HG02870 (cell line): ENCODE measurements at regions not wholly inside any gene's neighbourhood (a gene's known extent, or its start where the extent isn't known, plus 50 kb on each side); places are given as distances from the start of the nearest gene placed in this dataset.
"Not testable (repeated sequence)": the region's sequence is repeated elsewhere in the genome, so short reads cannot be mapped to it uniquely, and the experiment has no call there.

ENCODE experiments used
- ATAC-seq: cut with Tn5 transposase; IDR thresholded peaks from one replicate; pipeline ENCODE4 v1.9.1; 2021; ENCODE audit warnings: mild to moderate bottlenecking, moderate library complexity; ENCODE audit not compliant: unreplicated experiment

DNA sequence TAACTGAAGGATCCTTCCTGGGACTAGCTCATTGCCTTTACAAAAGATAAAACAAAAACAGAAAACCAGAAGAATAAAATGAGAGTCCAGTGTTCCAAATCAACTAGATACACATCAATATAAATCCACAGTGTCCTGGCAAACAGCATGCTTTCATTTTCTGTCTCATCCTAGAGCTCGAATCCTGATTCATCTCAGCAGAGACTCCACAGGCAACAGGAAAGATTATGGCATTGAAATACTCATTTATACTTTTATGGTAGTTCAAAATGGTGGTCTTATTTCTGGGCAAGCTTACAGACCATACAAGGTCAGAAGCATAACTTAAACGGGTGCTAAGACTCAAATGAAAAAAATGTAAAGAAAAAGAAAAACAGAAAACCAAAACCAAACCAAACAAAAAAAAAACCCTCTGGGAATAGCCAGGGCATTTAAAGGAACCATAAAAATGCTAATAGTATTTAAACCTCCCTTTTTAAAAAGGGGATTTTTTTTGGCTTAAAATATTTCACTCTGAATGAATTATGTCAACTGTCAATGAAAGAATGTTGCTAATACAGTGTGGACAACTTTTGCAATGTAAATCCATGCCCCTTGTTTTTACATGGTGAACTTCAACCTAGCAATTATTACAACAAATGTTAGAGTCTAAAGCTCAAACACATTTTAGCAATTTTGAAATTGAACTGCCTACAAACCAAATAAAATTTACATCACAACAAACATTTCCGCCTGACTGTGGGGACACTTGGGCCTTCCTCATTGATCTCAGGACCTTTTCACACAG lies 57.9 kb downstream of the GPR101 start:
- ATAC-seq: no peak

DNA sequence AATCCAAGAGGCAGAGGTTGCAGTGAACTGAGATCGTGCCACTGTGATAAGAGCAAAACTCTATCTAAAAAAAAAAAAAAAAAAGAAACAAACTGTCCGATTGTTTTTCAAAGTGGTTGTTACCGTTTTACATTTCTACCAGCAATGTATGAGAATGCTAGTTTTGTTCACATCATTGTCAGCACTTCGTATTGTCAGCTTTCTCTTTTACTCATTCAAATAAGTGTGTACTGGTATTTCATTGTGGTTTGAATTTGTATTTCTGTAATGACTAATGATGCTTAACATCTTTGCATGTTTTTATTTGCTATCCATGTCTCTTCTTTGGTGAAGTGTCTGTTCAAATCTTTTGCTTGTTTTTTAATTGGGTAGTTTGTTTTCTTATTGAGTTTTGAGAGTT lies 65.8 kb downstream of the GPR101 start:
- ATAC-seq: no peak

DNA sequence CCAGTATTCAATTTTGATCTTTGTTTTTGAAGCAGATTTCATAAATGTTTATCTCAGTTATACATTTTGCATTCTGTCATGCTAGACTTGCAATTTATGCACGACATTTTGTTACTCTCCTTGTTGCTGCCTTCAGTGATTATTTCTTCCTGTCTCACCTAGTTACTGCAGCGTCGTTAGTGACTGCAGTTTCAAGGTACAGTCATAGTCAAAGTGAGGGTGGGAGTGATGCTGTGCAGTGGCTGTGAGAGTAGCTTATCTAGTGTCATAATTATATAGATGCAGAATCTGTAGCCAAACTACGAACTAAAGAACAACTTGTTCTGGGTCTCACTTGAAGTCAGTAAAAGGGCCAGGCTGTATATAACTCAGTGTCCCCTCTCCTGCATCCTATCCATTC lies 69.8 kb downstream of the GPR101 start:
- ATAC-seq: no peak

DNA sequence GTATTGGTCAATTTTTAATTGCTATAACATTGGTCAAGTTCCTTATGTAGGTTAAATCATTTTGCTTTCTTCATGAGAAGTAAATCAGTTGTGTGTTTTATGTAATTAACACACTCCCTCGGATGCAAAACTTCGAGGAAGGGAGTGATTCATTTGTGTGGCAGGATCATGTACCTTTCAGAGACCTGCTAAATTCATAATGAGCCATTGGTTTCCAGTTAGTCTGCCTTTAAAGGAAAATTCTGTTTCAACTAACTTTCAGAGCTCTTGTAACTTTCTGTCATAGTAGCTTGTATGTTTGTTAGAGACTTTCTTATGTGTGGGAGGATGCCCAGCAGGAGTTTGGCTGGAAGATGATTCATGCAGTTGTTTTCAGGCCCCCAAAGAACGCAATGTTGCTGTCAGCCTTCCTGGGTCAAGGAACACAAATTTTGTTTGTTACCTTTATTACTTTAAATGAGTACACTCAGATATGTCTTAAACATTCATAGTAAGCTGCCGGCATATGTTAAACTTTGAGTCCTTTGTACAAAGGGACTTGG lies 72.1 kb downstream of the GPR101 start:
- no peak for ATAC-seq

DNA sequence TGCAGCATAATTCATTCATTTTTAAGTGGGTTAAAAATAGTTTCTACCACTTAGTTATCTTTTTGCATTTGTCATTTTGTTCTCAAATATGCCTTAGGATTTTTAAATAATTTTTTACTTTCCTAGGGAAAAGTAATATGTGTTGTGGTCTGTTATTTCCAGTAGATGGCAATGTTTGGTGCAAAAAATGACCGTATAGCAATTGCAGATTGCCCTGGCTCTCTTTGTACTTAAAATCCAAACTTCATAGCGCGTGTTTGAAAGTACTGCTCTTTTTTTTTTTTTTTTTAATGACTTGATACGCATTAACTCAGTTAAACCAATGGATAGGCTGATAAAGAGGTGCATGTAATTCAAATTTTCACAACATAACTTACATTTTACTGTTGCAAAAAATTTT lies 74.4 kb upstream of the RBMX start:
- no peak for ATAC-seq

DNA sequence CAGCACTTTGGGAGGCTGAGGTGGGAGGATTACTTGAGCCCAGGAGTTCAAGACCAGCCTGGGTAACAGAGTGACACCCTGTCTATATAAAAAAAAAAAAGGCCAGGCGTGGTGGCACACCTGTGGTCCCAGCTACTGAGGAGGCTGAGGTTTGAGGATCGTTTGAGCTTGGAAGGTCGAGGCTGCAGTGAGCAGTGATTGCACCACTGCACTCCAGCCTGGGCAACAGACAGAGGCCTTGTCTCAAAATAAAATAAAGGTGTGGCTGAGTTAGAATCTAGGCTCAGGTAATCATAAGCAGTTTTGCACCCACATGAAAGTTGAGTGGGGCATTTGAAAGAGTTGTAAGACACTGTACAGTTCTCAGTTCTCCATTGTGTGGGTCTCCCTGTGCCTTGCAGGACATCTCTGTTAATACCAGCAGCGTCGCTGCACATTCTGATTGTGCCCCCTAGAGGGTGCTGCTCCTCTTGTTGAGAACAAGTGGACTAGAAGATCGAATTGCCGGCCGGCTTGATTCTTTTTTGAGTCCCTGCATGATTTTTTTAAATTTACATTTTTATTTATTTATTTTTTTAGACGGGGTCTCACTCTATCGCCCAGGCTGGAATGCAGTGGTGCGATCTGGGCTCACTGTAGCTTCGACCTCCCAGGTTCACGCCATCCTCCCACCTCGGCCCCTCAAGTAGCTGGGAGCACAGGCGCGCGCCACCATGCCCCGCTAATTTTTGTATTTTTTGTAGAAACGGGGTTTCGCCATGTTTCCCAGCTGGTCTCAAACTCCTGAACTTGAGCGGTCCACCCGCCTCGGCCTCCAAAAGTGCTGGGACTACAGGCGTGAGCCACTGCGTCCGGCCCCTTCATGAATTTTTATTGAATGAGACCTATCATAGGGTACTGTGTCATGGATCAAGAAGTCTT lies 73.6 kb upstream of the RBMX start:
- peak; percentile 97 for ATAC-seq

DNA sequence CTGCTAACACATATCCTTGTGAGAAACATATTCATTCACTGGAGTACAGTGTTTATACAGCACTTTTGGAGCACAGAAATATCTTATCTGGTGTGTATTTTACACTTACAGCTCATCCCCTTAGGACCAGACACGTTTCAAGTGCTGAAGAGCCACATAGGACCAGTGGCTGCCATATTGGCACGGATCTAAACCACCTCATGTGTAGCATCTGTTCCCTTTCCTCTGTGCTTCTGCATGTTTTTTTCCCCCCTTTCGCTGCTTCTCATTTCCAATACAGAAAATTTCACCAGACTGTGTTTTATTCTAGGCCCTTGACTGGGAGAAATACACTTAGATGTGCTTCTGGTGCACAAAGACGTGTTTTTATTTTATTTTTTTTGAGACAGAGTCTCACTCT lies 69.7 kb upstream of the RBMX start:
- ATAC-seq: no peak

DNA sequence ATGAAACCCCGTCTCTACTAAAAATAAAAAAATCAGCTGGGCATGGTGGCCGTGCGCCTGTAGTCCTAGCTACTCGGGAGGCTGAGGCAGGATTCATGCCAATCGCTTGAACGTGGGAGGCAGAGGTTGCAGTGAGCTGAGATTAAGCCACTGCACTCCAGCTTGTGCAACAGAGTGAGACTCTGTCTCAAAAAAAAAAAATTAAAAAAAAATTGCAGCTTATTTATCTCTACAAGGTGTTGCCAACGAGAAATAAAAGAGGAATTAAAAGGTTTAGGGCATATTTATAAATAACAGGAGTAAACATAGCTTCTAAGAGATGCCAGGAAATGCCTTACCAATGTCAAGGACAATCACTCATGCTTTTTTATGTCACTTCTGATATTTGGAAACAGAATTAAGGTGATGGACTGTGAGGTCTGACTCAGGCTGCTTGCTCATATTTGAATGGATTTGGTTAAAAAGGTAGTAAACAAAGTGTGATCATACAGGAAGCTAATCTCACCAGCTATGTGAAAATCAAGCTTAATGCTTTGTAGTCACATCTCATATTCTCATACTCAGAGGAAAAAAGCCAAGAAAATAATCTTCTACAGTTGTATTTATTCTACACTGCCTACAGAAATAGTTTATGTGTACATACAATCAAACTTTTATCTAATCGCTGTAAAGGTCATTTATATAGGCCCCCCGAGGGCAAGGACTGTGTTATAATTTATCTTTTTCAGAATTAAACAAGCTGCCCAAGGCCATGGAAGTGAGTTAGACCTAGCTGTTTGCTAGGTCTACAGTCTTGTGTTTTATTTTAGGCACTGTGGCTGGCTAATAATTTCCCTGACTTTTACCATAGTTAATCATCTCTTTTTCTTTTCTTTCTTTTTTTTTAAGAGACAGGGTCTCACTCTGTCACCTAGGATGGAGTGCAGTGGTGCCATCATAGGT lies 61.1 kb upstream of the RBMX start:
- no peak for ATAC-seq

DNA sequence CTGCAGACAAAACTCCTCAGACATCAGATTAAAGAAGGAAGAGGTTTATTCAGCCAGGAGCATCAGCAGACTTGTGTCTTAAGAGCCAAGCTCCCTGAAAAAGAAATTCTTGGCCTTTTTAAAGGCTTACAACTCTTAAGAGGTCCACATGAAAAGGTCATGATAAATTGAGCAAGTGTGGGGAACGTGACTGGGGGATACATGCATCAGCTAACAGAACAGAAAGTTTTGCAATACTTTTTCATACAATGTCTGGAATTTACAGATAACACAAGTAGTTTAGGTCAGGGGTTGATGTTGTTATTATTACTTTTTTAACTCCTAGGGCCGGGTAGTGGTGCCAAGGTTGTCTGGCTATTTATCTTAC lies 55.6 kb upstream of the RBMX start:
- no peak for ATAC-seq

DNA sequence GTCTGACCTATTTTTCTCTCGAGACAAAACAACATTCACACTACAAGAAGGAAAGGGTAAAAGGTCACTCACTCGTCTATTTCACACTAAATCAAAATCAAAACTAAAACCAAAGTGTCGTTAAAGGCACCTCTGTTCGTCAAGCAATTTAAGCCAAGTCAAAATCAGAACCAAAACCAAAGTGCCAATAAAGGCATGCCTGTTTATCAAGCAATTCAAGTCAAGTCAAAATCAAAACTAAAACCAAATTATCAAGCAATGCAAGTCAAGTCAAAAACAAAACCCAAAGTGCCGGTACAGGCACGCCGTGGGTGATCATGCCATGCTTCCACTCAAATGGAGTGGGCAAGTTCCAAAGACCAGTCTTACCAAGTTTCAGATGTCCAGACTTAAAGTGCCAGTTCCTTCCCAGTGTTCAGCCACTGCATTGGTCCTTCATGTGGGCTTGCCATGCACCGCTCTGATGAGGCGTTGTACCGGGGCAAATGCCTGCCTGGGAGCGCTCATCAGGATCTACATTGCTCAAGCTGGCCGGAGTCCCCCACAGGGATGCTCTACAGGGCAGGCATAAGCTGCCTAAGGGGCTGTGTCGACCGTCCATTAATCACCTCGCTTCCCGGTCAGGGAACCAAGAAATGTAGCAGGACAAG lies 55.1 kb upstream of the RBMX start:
- ATAC-seq: not testable (repeated sequence)

DNA sequence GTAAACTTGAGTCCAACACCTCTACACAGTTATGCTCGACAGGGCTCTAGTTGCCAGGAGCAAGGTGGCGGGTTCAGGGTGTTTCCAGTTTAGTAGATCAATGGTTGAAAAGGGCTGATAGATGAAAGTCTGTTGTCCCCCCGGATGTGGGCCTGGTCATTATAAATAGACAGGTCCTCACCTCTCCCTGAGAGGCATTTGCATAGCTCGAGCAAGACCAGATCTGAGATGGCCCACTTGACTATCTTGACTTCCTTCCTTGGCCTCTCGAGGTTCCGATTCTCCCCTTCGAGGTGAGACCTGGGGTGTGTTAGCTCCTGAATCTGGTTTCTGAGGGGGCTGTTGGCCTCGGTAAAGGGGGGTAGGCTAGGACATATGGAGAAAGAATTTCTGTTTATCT lies 54.1 kb upstream of the RBMX start:
- ATAC-seq: not testable (repeated sequence)

DNA sequence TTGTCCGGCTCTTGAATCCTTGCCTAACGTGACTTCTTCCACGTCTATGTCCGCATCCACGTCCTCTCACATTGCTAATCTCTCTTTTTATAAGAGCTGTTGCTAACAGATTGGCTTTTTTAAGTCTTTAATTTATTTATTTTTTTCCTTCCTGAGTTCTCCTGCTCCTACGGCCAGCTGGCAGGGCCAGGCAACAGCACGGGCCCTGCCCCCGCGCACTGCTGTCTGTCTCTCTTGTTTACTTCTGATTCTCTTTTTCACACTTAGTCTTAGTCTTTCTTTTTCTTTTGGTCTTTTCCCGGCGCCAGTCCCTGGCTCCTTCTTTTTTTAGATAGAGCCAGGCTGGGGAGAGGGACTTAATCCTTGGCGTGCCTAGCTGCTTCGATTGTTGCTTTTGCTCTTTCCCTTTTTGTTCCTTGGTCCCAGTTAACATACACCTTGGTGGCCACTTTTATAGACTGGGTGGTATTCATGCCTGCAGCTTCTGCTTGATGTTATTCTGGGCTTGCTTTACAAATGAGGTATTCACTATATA lies 53.2 kb upstream of the RBMX start:
- no peak for ATAC-seq

DNA sequence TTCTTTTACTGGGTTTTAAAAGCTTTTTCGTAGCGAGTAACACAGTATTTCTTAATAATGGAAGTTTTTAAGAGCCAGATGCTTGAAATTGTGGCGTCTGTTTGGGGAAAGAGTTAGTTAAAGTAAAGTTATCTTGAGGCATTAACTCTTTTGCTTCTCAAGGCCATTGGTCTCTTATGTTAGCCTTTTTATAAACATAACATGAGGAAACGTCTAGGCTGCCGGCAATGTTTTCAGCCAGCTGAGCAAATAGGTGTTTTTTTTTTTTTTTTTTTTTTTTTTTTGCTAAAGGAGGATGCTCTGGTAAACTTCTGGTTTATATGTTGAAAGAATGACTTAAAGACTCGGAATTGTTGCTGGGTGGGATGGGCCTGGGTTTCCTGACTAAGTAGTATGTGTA lies 51.1 kb upstream of the RBMX start:
- no peak for ATAC-seq
